ENCODE measurements at regions not wholly inside any gene's neighbourhood (a gene's known extent, or its start where the extent isn't known, plus 50 kb on each side); places are given as distances from the start of the nearest gene placed in this dataset.
A peak's percentile ranks its signal among the peaks of the same experiment; 100 is the strongest.

- no peaks in the 10 kb centered on the region for H3K9me3 ChIP-seq (ENCODE audit: control insufficient read depth, insufficient read depth, low read depth, low read length)
- no peaks in the 10 kb centered on the region for H3K36me3 ChIP-seq (ENCODE audit: control insufficient read depth in 2 of 2, insufficient read depth in 1 of 2, low read length in 2 of 2)
- ChIA-PET CTCF (no interaction called here), POLR2A (no interaction called here)
- no peak overlapping the region for H3K27ac ChIP-seq (ENCODE audit: extremely low read depth, low read depth, low read length)
- H3K4me3 ChIP-seq (ENCODE audit: low read depth, low read length) = no peak overlapping the region
- no peak for TF ChIP-seq GLI4 (tag by site-specific recombination; IDR thresholded peaks at IDR 0.05)
- no peaks in the 10 kb centered on the region for H3K4me1 ChIP-seq (ENCODE audit: control insufficient read depth, insufficient read depth, low read length)
These were observed 281.8 kb upstream of the ARRDC4 start for GRCh38 chr15:97678656-97679055.

- H3K36me3 ChIP-seq (ENCODE audit: control insufficient read depth in 2 of 2, insufficient read depth in 1 of 2, low read length in 2 of 2) = no peaks in the 10 kb centered on the region
- no peak overlapping the region for H3K27ac ChIP-seq (ENCODE audit: extremely low read depth, low read depth, low read length)
- H3K4me3 ChIP-seq (ENCODE audit: low read depth, low read length) = no peak overlapping the region
- ChIA-PET CTCF (interaction anchor here (0.6 kb wide), 1 partner anchor 433 kb away, joined by 3 read pairs; no protein-coding TSS in a partner anchor), POLR2A (no interaction called here)
- no peak for TF ChIP-seq ZNF501 (tag by site-specific recombination; IDR thresholded peaks at IDR 0.05)
- TF ChIP-seq, protein P1, sequence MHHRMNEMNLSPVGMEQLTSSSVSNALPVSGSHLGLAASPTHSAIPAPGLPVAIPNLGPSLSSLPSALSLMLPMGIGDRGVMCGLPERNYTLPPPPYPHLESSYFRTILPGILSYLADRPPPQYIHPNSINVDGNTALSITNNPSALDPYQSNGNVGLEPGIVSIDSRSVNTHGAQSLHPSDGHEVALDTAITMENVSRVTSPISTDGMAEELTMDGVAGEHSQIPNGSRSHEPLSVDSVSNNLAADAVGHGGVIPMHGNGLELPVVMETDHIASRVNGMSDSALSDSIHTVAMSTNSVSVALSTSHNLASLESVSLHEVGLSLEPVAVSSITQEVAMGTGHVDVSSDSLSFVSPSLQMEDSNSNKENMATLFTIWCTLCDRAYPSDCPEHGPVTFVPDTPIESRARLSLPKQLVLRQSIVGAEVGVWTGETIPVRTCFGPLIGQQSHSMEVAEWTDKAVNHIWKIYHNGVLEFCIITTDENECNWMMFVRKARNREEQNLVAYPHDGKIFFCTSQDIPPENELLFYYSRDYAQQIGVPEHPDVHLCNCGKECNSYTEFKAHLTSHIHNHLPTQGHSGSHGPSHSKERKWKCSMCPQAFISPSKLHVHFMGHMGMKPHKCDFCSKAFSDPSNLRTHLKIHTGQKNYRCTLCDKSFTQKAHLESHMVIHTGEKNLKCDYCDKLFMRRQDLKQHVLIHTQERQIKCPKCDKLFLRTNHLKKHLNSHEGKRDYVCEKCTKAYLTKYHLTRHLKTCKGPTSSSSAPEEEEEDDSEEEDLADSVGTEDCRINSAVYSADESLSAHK (tag by site-specific recombination; IDR thresholded peaks at IDR 0.05) = no peak
- no peak for TF ChIP-seq ZNF529 (tag by site-specific recombination; IDR thresholded peaks at IDR 0.05; ENCODE audit: insufficient replicate concordance)
- TF ChIP-seq ZNF544 (tag by site-specific recombination; IDR thresholded peaks at IDR 0.05) = no peak
- no peak for TF ChIP-seq ZBTB20 (tag by site-specific recombination; IDR thresholded peaks at IDR 0.05)
- no peak for TF ChIP-seq ZNF239 (tag by site-specific recombination; IDR thresholded peaks at IDR 0.05)
- no peak for TF ChIP-seq KLF9 (tag by site-specific recombination; IDR thresholded peaks at IDR 0.05; ENCODE audit: low read depth)
- TF ChIP-seq ZNF621 (tag by site-specific recombination; IDR thresholded peaks at IDR 0.05) = no peak
- TF ChIP-seq GLI2 (tag by site-specific recombination; IDR thresholded peaks at IDR 0.05; ENCODE audit: borderline replicate concordance, low read depth) = no peak
- TF ChIP-seq ZNF138 (tag by site-specific recombination; IDR thresholded peaks at IDR 0.05; ENCODE audit: borderline replicate concordance) = no peak
- TF ChIP-seq ZNF777 (tag by site-specific recombination; IDR thresholded peaks at IDR 0.05; ENCODE audit: borderline replicate concordance) = no peak
- TF ChIP-seq ZNF121 (tag by site-specific recombination; IDR thresholded peaks at IDR 0.05) = no peak
- TF ChIP-seq ZNF335 (tag by site-specific recombination; conservative IDR thresholded peaks at IDR 0.05) = no peak
- TF ChIP-seq ZNF266 (tag by site-specific recombination; IDR thresholded peaks at IDR 0.05; ENCODE audit: low read depth) = no peak
- no peak for TF ChIP-seq ZNF596 (tag by site-specific recombination; IDR thresholded peaks at IDR 0.05)
- TF ChIP-seq ZSCAN30 (tag by site-specific recombination; IDR thresholded peaks at IDR 0.05) = no peak
- no peak for TF ChIP-seq SETDB1 (IDR thresholded peaks at IDR 0.05; ENCODE audit: insufficient read length, low read length)
- no peaks in the 10 kb centered on the region for H3K9me3 ChIP-seq (ENCODE audit: control insufficient read depth, insufficient read depth, low read depth, low read length)
- no peaks in the 10 kb centered on the region for H3K4me1 ChIP-seq (ENCODE audit: control insufficient read depth, insufficient read depth, low read length)
These were observed 281.3 kb upstream of the ARRDC4 start for GRCh38 chr15:97679106-97679688.

GRCh38 chr15:97680606-97681220, 279.8 kb upstream of the ARRDC4 start:
- Histone ChIP-seq H3K27ac (ENCODE audit: extremely low read depth, low read depth, low read length) (no peak overlapping the region), H3K4me3 (ENCODE audit: low read depth, low read length) (no peak overlapping the region), H3K36me3 (ENCODE audit: control insufficient read depth in 2 of 2, insufficient read depth in 1 of 2, low read length in 2 of 2) (no peaks in the 10 kb centered on the region), H3K9me3 (ENCODE audit: control insufficient read depth, insufficient read depth, low read depth, low read length) (no peaks in the 10 kb centered on the region), H3K4me1 (ENCODE audit: control insufficient read depth, insufficient read depth, low read length) (no peaks in the 10 kb centered on the region)
- POLR2A ChIA-PET = interaction anchor here (0.9 kb wide), 1 partner anchor 16 kb away, joined by 3 read pairs; no protein-coding TSS in a partner anchor
- CTCF ChIA-PET = interaction anchor here (0.6 kb wide), 1 partner anchor 657 kb away, joined by 3 read pairs; no protein-coding TSS in a partner anchor
- TF ChIP-seq ZNF514 (tag by site-specific recombination; IDR thresholded peaks at IDR 0.05) (no peak), ZNF223 (tag by site-specific recombination; IDR thresholded peaks at IDR 0.05) (no peak), ZBTB48 (tag by site-specific recombination; IDR thresholded peaks at IDR 0.05) (no peak), ZNF2 (tag by site-specific recombination; IDR thresholded peaks at IDR 0.05) (no peak), GLIS2 (tag by site-specific recombination; IDR thresholded peaks at IDR 0.05) (no peak), ZNF707 (tag by site-specific recombination; IDR thresholded peaks at IDR 0.05) (no peak), EGR2 (tag by site-specific recombination; IDR thresholded peaks at IDR 0.05; ENCODE audit: low read depth) (peak; percentile 75; the same call in 1 of the 2 replicates), ZFHX2 (tag by site-specific recombination; conservative IDR thresholded peaks at IDR 0.05) (0 out of 2 replicates have a peak, but pooled peaks have one; percentile 13), ZNF221 (tag by site-specific recombination; IDR thresholded peaks at IDR 0.05; ENCODE audit: borderline replicate concordance) (no peak), YY1 (tag by site-specific recombination; IDR thresholded peaks at IDR 0.05) (no peak), ZXDB (tag by site-specific recombination; IDR thresholded peaks at IDR 0.05) (no peak), ZBTB6 (tag by site-specific recombination; IDR thresholded peaks at IDR 0.05) (no peak), MEIS1 (CRISPR knock-in tag; IDR thresholded peaks at IDR 0.05; ENCODE audit: borderline replicate concordance) (no peak)

All from HEK293 (cell line).